A172 (cell line): ENCODE measurements at regions not wholly inside any gene's neighbourhood (a gene's known extent, or its start where the extent isn't known, plus 50 kb on each side); places are given as distances from the start of the nearest gene placed in this dataset.
"Not testable (repeated sequence)": the region's sequence is repeated elsewhere in the genome, so short reads cannot be mapped to it uniquely, and the experiment has no call there.

Source experiments
- DNase-seq: peaks from one replicate; pipeline ENCODE4 v3.0.0-alpha.2; 2015; ENCODE audit warnings: low spot score

- no peak for DNase-seq
Observed at GRCh38 chr12:19908830-19909229, 459.5 kb upstream of the PDE3A start.

DNA sequence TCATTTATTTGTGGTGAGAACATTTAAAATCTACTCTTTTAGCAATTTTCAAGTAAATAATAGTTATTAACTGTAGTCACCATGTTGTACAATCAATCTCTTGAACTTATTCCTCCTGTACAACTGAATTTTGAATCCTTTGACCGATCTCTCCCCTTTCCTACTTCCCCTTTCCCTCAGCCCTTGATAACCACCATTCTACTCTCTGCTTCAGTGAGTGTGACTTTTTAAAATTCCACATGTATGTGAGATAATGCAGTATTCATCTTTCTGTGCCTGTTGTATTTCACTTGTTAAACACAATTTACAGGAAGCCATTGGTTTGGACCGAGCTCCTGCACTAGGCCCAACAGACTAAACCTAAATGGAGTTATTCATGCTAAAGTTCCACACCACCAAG is 458.9 kb upstream of the PDE3A start:
- no peak for DNase-seq

DNA sequence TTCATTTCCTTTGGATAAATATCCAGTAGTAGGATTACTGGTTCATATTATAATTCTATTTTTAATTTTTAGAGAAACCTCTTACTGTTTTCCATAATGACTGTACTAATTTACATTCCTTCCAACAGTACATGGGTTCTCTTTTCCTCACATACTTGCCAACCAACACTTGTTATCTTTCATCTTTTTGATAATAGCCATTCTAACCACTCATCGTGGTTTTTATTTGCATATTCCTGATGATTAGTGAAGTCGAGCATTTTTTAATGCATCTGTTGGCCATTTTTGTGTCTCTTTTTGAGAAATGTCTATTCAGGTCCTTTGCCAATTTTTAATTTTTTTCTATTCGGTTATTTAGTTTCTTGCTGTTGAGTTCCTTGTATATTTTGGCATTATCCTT is 457.7 kb upstream of the PDE3A start:
- DNase-seq: no peak

GRCh38 chr12:19912991-19913390 is 455.3 kb upstream of the PDE3A start:
- DNase-seq: no peak

DNA sequence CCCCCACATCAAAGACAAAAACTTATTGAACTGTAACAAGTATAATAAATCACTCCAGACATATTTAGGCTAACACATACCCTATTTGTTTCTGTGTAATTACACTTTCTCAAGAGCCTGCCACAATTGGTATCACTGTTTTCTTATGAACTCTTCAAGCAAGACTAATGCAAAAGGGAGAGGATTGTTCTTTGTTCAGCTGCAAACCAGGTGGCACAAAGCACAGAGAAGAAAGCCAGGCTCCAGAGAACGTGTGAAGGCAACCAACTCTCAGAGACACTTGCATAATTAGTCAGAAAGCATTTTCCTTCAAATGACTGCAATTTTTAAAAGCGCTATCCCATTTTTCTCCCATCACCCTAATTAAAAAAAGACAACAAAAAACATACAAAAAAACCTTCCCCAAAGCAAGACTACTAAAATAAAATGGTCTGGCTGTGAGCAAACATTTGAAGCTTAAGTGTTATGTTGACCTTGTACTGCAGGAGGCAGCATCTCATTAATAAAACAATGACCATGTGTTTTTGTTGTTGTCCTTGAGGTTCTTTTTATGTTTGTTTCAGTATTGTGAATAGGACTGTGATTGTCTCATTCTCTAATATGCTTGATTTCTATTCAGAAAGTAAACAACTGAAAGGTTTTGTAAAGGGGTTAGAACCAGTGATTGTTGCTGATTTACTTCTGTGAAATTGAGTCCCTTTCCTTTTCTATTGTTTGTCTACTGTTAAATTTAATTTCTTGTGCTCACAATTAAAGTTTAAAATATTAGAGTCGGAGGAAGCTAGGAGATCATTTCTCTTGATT is 452.7 kb upstream of the PDE3A start:
- DNase-seq: peak; percentile 16

DNA sequence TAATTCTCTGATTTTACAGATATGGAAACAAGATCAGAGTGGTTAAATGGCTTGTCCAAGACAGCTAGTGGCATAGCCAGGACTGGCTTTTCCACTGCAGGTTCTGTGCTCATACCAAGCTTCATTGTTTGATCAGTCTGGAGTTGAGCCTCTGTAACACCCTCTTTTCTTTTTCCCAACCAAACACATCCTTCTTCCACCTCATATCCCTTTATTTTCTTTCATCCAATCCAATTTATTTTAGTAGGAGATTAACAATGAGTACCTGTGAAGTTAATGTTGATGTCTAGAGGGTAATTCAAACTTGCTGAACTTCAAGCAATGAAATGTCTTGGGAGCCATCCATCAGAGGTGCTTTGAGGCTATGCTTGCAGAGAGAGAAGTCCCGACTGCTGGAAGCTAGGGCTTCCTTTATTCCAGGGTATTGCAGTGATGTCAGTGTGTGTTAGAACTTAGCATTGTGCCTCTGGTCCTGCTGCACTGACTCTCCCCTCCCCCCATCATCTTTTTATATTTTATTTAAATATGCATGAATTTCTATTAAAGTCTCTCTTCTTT is 452.1 kb upstream of the PDE3A start:
- no peak for DNase-seq

DNA sequence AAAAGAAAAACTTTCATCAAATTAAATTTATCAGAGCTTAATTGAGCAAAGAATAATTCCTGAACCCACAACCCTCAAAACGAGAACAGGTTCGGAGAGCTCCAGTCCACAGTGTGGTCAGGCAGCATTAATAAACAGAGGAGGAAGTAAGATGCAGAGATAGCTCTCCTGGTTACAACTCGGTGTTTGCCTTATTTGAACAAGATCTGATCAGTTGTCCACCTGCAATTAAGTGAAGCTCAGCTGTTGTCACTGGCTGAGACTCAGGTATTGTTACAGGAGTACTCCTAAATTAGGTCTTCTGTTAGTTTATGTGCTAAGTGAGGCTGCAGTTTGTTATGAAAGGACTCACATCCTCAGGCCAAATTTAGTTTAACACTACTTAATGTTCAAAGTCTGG is 451.4 kb upstream of the PDE3A start:
- DNase-seq: no peak

DNA sequence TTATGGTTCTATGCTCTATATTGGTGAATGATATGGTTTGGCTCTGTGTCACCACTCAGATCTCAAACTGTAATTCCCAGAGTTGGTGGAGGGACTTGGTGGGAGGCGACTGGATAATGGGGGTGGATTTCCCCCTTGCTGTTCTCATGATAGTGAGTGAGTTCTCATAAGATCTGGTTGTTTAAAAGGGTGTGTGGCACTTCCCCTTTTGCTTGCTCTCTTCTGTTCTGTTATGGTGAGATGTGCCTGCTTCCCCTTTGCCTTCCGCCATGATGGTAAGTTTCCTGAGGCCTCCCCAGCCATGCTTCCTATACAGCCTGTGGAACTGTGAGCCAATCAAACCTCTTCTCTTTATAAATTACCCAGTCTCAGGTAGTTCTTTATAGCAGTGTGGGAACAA is 446.6 kb upstream of the PDE3A start:
- DNase-seq: not testable (repeated sequence)

GRCh38 chr12:19922717-19923116 is 445.6 kb upstream of the PDE3A start:
- no peak for DNase-seq

GRCh38 chr12:19924360-19924759 is 444.0 kb upstream of the PDE3A start:
- DNase-seq: no peak

DNA sequence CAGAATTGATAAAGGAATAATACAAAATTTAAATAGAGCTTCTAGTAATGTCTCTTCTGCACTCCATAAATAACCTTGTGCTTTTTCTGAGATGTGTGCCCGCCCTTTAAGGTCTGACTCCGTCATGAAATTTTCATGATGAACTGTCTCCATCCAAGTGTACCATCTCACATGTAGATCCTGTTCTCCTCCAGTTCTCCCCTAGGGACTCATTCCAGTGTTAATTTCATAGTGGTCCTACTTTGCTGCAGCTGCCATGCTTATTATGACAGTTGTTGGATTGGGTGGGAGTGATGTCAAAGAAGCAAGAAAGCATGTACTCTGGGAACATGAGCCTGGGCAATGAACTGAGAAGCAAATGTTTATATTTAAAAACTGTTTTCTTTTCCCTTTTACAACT is 442.5 kb upstream of the PDE3A start:
- no peak for DNase-seq

DNA sequence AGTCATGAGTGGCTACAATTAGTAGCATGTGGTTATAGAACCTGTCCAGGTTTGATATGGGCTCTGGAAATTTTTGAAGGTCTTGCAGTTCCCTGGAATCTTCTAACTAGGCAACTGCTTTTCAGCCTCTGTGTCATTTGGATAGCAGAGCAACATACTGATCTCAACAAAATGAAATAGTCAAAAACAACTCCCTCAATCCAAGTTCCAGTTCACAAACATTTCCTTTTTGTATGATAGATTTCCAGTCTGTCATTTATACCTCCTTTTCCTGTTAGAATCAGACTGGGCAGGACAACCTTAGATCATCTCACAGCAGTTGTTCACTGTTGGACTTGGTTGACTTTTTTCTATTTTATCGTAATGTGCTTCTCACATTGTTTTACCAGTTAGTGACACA is 442.1 kb upstream of the PDE3A start:
- no peak for DNase-seq

GRCh38 chr12:19927661-19928060 is 440.7 kb upstream of the PDE3A start:
- DNase-seq: no peak

- DNase-seq: no peak
Observed at GRCh38 chr12:19932413-19932812, 435.9 kb upstream of the PDE3A start.

DNA sequence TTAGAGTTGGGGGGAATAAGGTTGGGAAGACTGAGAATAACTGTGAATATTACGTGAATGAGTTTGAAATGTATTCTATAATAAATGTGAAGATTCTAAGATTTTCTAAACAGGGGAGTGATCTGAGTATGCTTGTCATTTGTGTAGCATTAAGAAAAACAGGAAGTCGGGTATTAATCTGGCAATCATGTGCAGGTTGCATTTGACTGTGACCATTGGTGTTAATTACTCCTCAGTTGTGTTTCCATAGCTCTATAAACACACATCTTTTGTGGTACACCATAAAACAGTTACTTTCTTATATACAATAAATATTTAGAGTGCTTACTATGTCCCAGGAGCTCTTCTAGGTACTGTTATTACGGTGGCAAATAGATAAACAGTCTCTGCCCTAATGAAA is 434.4 kb upstream of the PDE3A start:
- no peak for DNase-seq

DNA sequence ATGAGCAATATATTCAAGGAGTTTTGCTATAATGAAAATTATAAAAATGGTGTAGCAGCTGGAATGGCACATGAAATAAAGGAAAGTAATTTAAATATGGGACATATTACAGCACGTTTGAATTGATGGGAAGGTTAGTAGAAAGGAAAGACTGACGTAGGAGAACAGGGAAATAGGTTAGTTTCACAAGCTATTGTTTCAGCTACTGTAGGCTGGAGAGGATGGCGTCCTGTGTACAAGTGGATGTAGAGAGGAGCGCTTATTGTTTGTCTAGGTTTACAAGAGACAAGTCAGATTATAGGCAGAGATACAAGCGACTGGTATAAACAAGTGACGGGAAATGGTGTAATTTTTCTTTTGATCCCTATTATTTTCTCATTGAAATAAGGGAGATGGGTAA is 431.2 kb upstream of the PDE3A start:
- no peak for DNase-seq

GRCh38 chr12:19938031-19938430 is 430.3 kb upstream of the PDE3A start:
- peak; percentile 2 for DNase-seq

DNA sequence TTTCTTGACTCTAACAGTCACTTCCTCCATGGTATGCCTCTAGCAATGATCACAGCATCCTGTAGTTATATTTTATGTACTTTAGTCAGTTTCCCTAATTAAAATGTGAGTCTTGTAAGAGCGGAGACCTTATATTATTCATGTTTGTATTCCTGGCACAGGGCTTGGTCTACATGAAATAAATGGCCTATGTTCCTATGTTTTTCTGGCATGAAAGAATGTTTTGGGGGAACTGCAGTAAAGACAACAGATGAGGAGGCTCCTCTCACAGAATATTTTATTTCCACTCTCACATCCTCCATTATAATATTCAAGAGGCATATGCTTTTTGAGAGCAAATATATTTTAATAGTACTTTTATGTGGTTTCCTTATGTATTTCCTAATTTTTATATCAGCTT is 429.8 kb upstream of the PDE3A start:
- DNase-seq: no peak

DNA sequence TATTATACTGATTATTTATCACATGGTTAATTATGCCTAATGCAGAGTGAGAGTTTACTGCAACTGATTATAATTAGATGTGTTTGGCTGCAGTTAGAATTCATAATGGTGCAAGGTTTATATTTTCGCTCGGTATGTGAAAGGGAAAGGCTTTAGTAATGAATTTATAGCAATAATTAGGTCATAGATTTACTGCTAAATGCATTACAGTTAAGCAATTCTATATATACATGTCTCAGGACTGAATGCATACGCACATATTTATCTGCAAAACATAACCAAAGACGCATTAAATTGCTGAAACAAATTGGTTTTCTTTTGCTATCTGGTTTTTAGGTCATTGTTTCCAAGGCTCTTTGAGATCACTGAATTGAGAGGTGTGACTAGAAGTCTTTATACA is 428.1 kb upstream of the PDE3A start:
- no peak for DNase-seq

DNA sequence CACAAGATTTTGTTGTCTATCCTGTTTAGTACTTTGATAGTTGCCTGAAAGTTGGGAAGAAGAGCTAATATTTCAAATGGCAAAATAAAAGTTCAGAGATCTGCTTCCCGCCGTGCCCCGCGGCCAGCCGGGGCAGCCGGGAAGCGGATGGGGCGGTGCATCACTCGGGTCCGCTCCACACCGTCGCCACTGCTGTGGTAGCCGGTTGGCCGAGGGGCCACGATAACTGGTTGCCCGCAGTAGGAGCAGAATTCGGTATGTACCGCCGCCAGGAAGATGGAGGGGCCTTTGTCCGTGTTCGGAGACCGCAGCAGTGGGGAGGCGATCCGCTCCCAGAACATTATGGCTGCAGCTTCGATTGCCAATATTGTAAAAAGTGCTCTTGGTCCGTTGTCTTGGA is 427.2 kb upstream of the PDE3A start:
- no peak for DNase-seq

GRCh38 chr12:19945559-19946435 is 422.5 kb upstream of the PDE3A start:
- DNase-seq: peak; percentile 5

GRCh38 chr12:19946550-19946949 is 421.8 kb upstream of the PDE3A start:
- peak; percentile 82 for DNase-seq

GRCh38 chr12:19947344-19947743 is 421.0 kb upstream of the PDE3A start:
- DNase-seq: no peak
